IMR-90 (cell line): ENCODE measurements at regions not wholly inside any gene's neighbourhood (a gene's known extent, or its start where the extent isn't known, plus 50 kb on each side); places are given as distances from the start of the nearest gene placed in this dataset.

Source experiments
- ATAC-seq: fragments of 200-7000 bp; cut with Tn5 transposase; 2 replicates; pipeline ENCODE4 v1.9.1; 2020; ENCODE audit warnings: low read depth, mild to moderate bottlenecking, moderate library complexity
- BruUV-seq: library from RNA; stranded (reverse); fragments of 400-500 nt; replicated peaks from 2 replicates; lab custom pipeline; 2021; lab: Mats Ljungman, UMichigan
- CTCF ChIA-PET: fragments of 300-600 bp; formaldehyde crosslinking; extraction: SDS; loops from one replicate; lab custom pipeline; 2021; ENCODE audit warnings: antibody characterized with exemption; lab: Yijun Ruan, JAX
- POLR2A ChIA-PET: fragments of 300-600 bp; sonication (Branson Sonifier 250); formaldehyde crosslinking; loops from one replicate; lab custom pipeline; 2022; ENCODE audit warnings: antibody characterized with exemption; ENCODE audit not compliant: unreplicated experiment; lab: Charles Lee
- DNase-seq: peaks from one replicate; pipeline ENCODE4 v3.0.0; 2013
- H2AFZ ChIP-seq: replicated peaks from 2 replicates; pipeline ENCODE3; 2013; ENCODE audit warnings: low read length, mild to moderate bottlenecking; ENCODE audit not compliant: poor library complexity
- H2AK5ac ChIP-seq: 2 replicates; pipeline ENCODE4 v1.6.1; 2013; ENCODE audit warnings: low read depth, low read length, inconsistent platforms
- H2AK9ac ChIP-seq: replicated peaks from 2 replicates; pipeline ENCODE3; 2013; ENCODE audit warnings: mild to moderate bottlenecking, low read depth, low read length, moderate library complexity; ENCODE audit not compliant: poor library complexity
- H2BK120ac ChIP-seq: 2 replicates; pipeline ENCODE4 v1.6.1; 2013; ENCODE audit warnings: low read depth, low read length, inconsistent platforms
- H2BK15ac ChIP-seq: 3 replicates; pipeline ENCODE4 v1.6.1; 2013; ENCODE audit warnings: low read depth, low read length, inconsistent platforms
- H2BK20ac ChIP-seq: 2 replicates; pipeline ENCODE4 v1.6.1; 2013; ENCODE audit warnings: low read depth, mild to moderate bottlenecking, inconsistent platforms, low read length, moderate library complexity
- H2BK5ac ChIP-seq: 2 replicates; pipeline ENCODE4 v1.6.1; 2013; ENCODE audit warnings: mild to moderate bottlenecking, low read depth, low read length, inconsistent platforms; ENCODE audit not compliant: poor library complexity, severe bottlenecking
- H3K14ac ChIP-seq: replicated peaks from 2 replicates; pipeline ENCODE4 v1.6.1; 2013; ENCODE audit warnings: low read depth, low read length, inconsistent platforms
- H3K18ac ChIP-seq: 2 replicates; pipeline ENCODE4 v1.6.1; 2013; ENCODE audit warnings: low read depth, low read length, control low read depth
- H3K23ac ChIP-seq: 2 replicates; pipeline ENCODE4 v1.6.1; 2013; ENCODE audit warnings: low read depth, low read length, inconsistent platforms
- H3K27ac ChIP-seq: 2 replicates; pipeline ENCODE4 v1.5.1; 2013; ENCODE audit warnings: mild to moderate bottlenecking, control low read depth, low read length; ENCODE audit not compliant: insufficient read depth
- H3K27me3 ChIP-seq: 2 replicates; pipeline ENCODE4 v1.6.1; 2013; ENCODE audit warnings: low read length; ENCODE audit not compliant: control insufficient read depth, insufficient read depth
- H3K36me3 ChIP-seq: 2 replicates; pipeline ENCODE4 v1.6.1; 2013; ENCODE audit warnings: low read length, mixed read lengths; ENCODE audit not compliant: control insufficient read depth, insufficient read depth
- H3K4ac ChIP-seq: 2 replicates; pipeline ENCODE4 v1.6.1; 2013; ENCODE audit warnings: low read depth, low read length, inconsistent platforms
- H3K4me1 ChIP-seq: 2 replicates; pipeline ENCODE4 v1.6.1; 2013; ENCODE audit warnings: low read length, mixed read lengths; ENCODE audit not compliant: control insufficient read depth, insufficient read depth
- H3K4me2 ChIP-seq: 2 replicates; pipeline ENCODE4 v1.6.1; 2013; ENCODE audit warnings: low read depth, mild to moderate bottlenecking, control low read depth, low read length, moderate library complexity
- H3K4me3 ChIP-seq: 2 replicates; pipeline ENCODE4 v1.5.1; 2013; ENCODE audit warnings: low read depth, mild to moderate bottlenecking, control low read depth, low read length, moderate library complexity; ENCODE audit not compliant: insufficient read depth
- H3K56ac ChIP-seq: 2 replicates; pipeline ENCODE4 v1.6.1; 2013; ENCODE audit warnings: low read length, inconsistent platforms; ENCODE audit not compliant: insufficient read depth; ENCODE audit errors: extremely low read depth
- H3K79me1 ChIP-seq, 2 experiments: 2 replicates each; pipeline ENCODE4 v1.6.1; 2013; ENCODE audit warnings: low read length in 2 of 2, inconsistent platforms in 1 of 2, low read depth in 1 of 2
- H3K9ac ChIP-seq: 2 replicates; pipeline ENCODE4 v1.6.1; 2013; ENCODE audit warnings: low read depth, low read length, control low read depth
- H3K9me1 ChIP-seq: 2 replicates; pipeline ENCODE4 v1.6.1; 2013; ENCODE audit warnings: low read length, inconsistent platforms; ENCODE audit not compliant: insufficient read depth
- H3K9me3 ChIP-seq: 2 replicates; pipeline ENCODE4 v1.6.1; 2013; ENCODE audit warnings: low read length; ENCODE audit not compliant: control insufficient read depth, insufficient read depth
- H4K20me1 ChIP-seq: 2 replicates; pipeline ENCODE4 v1.6.1; 2013; ENCODE audit warnings: low read length, inconsistent platforms; ENCODE audit not compliant: insufficient read depth
- H4K5ac ChIP-seq: 2 replicates; pipeline ENCODE4 v1.6.1; 2013; ENCODE audit warnings: mild to moderate bottlenecking, low read depth, low read length, control low read depth
- H4K8ac ChIP-seq, 2 experiments: 2 replicates each; pipeline ENCODE4 v1.6.1; 2013; ENCODE audit warnings: low read depth in 2 of 2, low read length in 2 of 2, control low read depth in 1 of 2, inconsistent platforms in 1 of 2
- H4K91ac ChIP-seq: 2 replicates; pipeline ENCODE4 v1.6.1; 2013; ENCODE audit warnings: low read depth, low read length, inconsistent platforms; ENCODE audit not compliant: insufficient read depth
- BHLHE40 ChIP-seq: fragments of 150-350 bp; IDR thresholded peaks from 2 replicates; pipeline ENCODE4 v1.6.1; 2016; ENCODE audit warnings: mild to moderate bottlenecking, low read depth, low read length
- FOS ChIP-seq: fragments of 150-350 bp; IDR thresholded peaks from 2 replicates; pipeline ENCODE4 v1.6.1; 2016; ENCODE audit warnings: low read depth, low read length
- POLR2A ChIP-seq: IDR thresholded peaks from 2 replicates; pipeline ENCODE4 v1.6.1; 2012; ENCODE audit warnings: mild to moderate bottlenecking, low read depth, low read length
- RAD21 ChIP-seq: IDR thresholded peaks from 2 replicates; pipeline ENCODE4 v1.6.1; 2012; ENCODE audit warnings: low read length, improper control_type of control experiment
- RCOR1 ChIP-seq: IDR thresholded peaks from 2 replicates; pipeline ENCODE4 v1.6.1; 2012; ENCODE audit warnings: mild to moderate bottlenecking, low read length, improper control_type of control experiment; ENCODE audit not compliant: insufficient replicate concordance
- RFX5 ChIP-seq: IDR thresholded peaks from 2 replicates; pipeline ENCODE4 v1.8.0; 2012; ENCODE audit warnings: low read depth, mild to moderate bottlenecking, low read length, moderate library complexity
- WGBS, 2 experiments: methylation state at CpG; one replicate each; pipeline versions ENCODE4 v1.1.5 to v1.1.7; 2013; ENCODE audit warnings: missing lambda C conversion rate in 2 of 2; ENCODE audit not compliant: insufficient read length in 1 of 2; ENCODE audit errors: extremely low coverage in 2 of 2; 5-methylcytosine and 5-hydroxymethylcytosine counted together
- dilution Hi-C: fragments of 300-500 bp; cut with HindIII; formaldehyde crosslinking; loops from one replicate; pipeline ENCODE4 v1.14.3; 2018; ENCODE audit warnings: low sequenced_read_pairs; ENCODE audit not compliant: unreplicated experiment
- in situ Hi-C: fragments of 300-500 bp; cut with MboI; formaldehyde crosslinking; loops from 3 replicates; pipeline ENCODE4 v1.14.3; 2019; ENCODE audit warnings: low sequenced_read_pairs, inconsistent platforms, mixed read lengths
- intact Hi-C: fragments of 100-400 bp; cut with micrococcal nuclease; formaldehyde crosslinking; loops from 2 replicates; pipeline ENCODE4 v1.10.0; 2022
- TF ChIP-seq, protein P1 (sequence below): fragments of 150-350 bp; IDR thresholded peaks from 2 replicates; pipeline ENCODE4 v1.6.1; 2016; ENCODE audit warnings: low read depth, mild to moderate bottlenecking, low read length, moderate library complexity, borderline replicate concordance

DNA sequence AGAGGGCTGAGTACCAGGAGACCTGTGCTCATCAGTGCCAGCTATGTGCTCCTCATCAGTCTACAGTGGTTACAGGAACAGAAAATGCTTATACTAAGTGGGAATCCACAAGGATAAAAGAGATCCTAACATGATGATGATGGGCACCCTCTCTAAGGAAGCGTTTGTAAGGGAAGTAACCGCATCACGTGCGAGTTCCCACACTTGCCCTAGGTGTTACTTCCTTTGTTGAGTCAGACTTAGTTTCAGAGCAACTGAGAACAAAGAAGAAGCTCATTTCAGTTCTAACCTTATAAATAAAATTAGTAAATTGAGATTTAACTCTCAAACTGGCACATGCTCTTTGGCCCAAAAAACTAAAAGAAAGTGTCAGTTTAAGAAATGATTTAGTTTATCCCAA, 956.4 kb upstream of the TMEM132C start:
- ChIA-PET CTCF (no interaction called here), POLR2A (no interaction called here)
- H2AK5ac ChIP-seq = no peak overlapping the region
- no peak overlapping the region for H4K8ac ChIP-seq
- H4K5ac ChIP-seq = no peak overlapping the region
- H3K9me1 ChIP-seq = no peaks in the 10 kb centered on the region
- H3K9ac ChIP-seq = no peak overlapping the region
- H3K18ac ChIP-seq = no peak overlapping the region
- no peaks in the 10 kb centered on the region for H4K20me1 ChIP-seq
- H3K23ac ChIP-seq = no peak overlapping the region
- no peaks in the 10 kb centered on the region for H3K27me3 ChIP-seq
- H3K4me2 ChIP-seq = no peak overlapping the region
- no peak overlapping the region for H2BK20ac ChIP-seq
- H3K14ac ChIP-seq = no peak overlapping the region
- H3K27ac ChIP-seq = no peak overlapping the region
- no peak overlapping the region for H2BK5ac ChIP-seq
- H3K4ac ChIP-seq = no peak overlapping the region
- H4K91ac ChIP-seq = no peak overlapping the region
- DNase-seq = no peak
- BruUV-seq = no TSS peak
- H2BK120ac ChIP-seq = no peak overlapping the region
- no peaks in the 10 kb centered on the region for H3K4me1 ChIP-seq
- H2BK15ac ChIP-seq = no peak overlapping the region
- in situ Hi-C loops = no loop called here
- intact Hi-C loops = no loop called here
- H3K79me1 ChIP-seq = no peaks in the 10 kb centered on the region
- H3K4me3 ChIP-seq = no peak overlapping the region
- H2AFZ ChIP-seq = no peak overlapping the region
- no peak overlapping the region for H2AK9ac ChIP-seq
- H3K9me3 ChIP-seq = peaks cover 8% of the 10 kb centered on the region
- dilution Hi-C loops = no loop called here
- TF ChIP-seq FOS = no peak
- TF ChIP-seq BHLHE40 = no peak
- TF ChIP-seq, protein P1, sequence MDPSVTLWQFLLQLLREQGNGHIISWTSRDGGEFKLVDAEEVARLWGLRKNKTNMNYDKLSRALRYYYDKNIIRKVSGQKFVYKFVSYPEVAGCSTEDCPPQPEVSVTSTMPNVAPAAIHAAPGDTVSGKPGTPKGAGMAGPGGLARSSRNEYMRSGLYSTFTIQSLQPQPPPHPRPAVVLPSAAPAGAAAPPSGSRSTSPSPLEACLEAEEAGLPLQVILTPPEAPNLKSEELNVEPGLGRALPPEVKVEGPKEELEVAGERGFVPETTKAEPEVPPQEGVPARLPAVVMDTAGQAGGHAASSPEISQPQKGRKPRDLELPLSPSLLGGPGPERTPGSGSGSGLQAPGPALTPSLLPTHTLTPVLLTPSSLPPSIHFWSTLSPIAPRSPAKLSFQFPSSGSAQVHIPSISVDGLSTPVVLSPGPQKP = no peak
- no peak for TF ChIP-seq RAD21
- TF ChIP-seq RFX5 = no peak
- TF ChIP-seq POLR2A = no peak
- no peak for TF ChIP-seq RCOR1
- H3K36me3 ChIP-seq = no peaks in the 10 kb centered on the region
- no peak overlapping the region for H3K56ac ChIP-seq
- WGBS, 2 experiments = no CpG with 5 or more reads among the region's 4 CpGs
- no peak for ATAC-seq
